Cardiac fibroblast (primary cell): ENCODE measurements at regions not wholly inside any gene's neighbourhood (a gene's known extent, or its start where the extent isn't known, plus 50 kb on each side); places are given as distances from the start of the nearest gene placed in this dataset.

Experiments
- DNase-seq, 2 donors: peaks; one replicate each; pipeline versions ENCODE4 v3.0.0 to v3.0.0-alpha.2; 2010; ENCODE audit warnings: low read depth in 2 of 2
- H3K4me3 ChIP-seq, 2 donors: replicated peaks in 1 of 2; 1 replicate in 1 of 2; 2 replicates in 1 of 2; pipeline ENCODE4 v1.5.1; 2011; ENCODE audit warnings: low read depth in 2 of 2, low read length in 2 of 2, mild to moderate bottlenecking in 2 of 2, moderate library complexity in 1 of 2
- CTCF ChIP-seq: IDR thresholded peaks from one replicate; pipeline ENCODE4 v1.5.1; 2011; ENCODE audit warnings: low read depth, mild to moderate bottlenecking, low read length, inconsistent platforms

DNA sequence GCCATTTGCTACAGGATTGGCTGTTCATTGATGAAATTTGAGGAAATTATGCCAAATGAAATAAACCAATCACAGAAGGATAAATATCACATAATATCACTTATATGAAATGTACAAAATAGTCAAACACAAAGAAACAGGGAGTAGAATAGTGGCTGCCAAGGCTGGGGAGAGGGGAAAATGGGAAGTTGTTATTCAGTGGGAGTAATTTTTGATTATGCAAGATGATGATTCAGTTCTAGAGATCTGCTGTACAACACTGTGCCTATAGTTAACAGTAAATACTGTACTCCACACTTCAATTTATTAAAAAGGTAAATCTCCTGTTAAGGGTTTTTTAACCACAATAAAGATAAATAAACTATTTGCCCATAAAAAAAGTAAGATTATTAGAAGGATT is 101.1 kb downstream of the TMA16 start:
- no peak overlapping the region for H3K4me3 ChIP-seq
- DNase-seq, result no peak
- no peak for TF ChIP-seq CTCF

DNA sequence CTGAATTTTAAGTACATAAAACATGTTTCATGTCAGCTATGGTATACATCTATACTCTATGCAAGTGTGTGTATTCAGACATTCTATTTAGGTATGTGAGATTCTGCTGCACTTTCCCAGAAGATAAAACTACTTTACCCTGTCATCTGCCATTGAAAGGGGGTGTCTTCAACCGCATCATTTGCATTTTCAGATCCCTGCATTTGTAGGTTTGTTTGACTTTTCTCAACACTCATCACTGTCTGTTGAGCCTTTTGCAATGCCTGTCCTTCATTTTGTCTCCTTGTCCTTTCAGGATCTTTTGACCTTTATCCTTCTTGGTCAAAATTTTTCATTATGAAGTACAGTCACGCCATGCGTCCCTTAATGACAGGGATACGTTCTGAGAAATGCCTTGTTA is 103.5 kb downstream of the TMA16 start:
- no peak for DNase-seq
- no peak for TF ChIP-seq CTCF
- no peak overlapping the region for H3K4me3 ChIP-seq

DNA sequence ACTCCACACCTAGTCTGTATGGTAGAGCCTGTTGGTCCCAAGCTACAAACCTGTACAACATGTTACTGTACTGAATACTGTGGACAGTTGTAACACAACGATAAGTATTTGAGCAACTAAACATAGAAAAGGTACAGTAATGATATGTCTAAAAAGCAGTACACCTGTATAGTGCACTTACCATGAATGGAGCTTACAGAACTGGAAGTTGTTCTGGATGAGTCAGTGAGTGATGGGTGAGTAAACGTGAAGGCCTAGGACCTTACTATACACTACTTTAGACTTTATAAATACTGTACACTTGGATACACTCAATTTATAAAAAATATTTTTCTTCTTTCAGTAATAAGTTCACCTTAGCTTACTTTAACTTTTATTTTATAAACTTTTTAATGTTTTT is 104.0 kb downstream of the TMA16 start:
- no peak for DNase-seq
- TF ChIP-seq CTCF, result no peak
- no peak overlapping the region for H3K4me3 ChIP-seq

GRCh38 chr4:163600727-163601126 is 106.2 kb downstream of the TMA16 start:
- no peak for TF ChIP-seq CTCF
- no peak overlapping the region for H3K4me3 ChIP-seq
- no peak for DNase-seq

- DNase-seq, result no peak
- no peak for TF ChIP-seq CTCF
- no peak overlapping the region for H3K4me3 ChIP-seq
Observed at GRCh38 chr4:163603257-163603656, 108.8 kb downstream of the TMA16 start.

- TF ChIP-seq CTCF, result no peak
- DNase-seq, result no peak
- no peak overlapping the region for H3K4me3 ChIP-seq
Observed at GRCh38 chr4:163606896-163607691, 112.6 kb downstream of the TMA16 start.

- no peak for TF ChIP-seq CTCF
- no peak for DNase-seq
- H3K4me3 ChIP-seq, result no peak overlapping the region
Observed at GRCh38 chr4:163609019-163609418, 114.5 kb downstream of the TMA16 start.
